Amniotic epithelial cell (primary cell): ENCODE measurements at regions not wholly inside any gene's neighbourhood (a gene's known extent, or its start where the extent isn't known, plus 50 kb on each side); places are given as distances from the start of the nearest gene placed in this dataset.
A peak's percentile ranks its signal among the peaks of the same experiment; 100 is the strongest.
"Not testable (repeated sequence)": the region's sequence is repeated elsewhere in the genome, so short reads cannot be mapped to it uniquely, and the experiment has no call there.

Source experiments
- DNase-seq: peaks from one replicate; pipeline ENCODE4 v3.0.0-alpha.2; 2010; ENCODE audit warnings: low read depth

GRCh38 chr3:124364317-124365020, 365.8 kb upstream of the UMPS start:
- peak; percentile 45 for DNase-seq

GRCh38 chr3:124366655-124367054, 363.6 kb upstream of the UMPS start:
- not testable (repeated sequence) for DNase-seq

DNA sequence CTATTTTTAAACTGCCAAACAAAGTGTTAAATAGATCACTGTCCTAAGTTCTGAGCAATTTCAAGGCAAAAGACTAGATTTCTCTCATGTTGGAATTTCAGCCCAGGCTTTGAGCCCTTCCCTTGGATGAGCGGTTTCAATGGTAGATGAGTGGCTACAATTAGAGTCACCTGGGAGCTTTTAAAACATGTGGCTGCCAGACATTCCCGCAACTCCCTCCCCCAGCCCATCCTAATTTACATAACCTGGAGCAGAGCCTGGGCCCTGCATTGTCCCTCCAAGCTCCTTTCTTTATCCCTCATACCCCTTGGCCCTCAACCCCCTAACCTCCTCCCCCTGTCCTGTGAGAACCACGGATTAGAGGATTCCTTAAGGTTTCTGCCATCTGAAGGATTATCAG, 357.5 kb upstream of the UMPS start:
- DNase-seq = no peak

DNA sequence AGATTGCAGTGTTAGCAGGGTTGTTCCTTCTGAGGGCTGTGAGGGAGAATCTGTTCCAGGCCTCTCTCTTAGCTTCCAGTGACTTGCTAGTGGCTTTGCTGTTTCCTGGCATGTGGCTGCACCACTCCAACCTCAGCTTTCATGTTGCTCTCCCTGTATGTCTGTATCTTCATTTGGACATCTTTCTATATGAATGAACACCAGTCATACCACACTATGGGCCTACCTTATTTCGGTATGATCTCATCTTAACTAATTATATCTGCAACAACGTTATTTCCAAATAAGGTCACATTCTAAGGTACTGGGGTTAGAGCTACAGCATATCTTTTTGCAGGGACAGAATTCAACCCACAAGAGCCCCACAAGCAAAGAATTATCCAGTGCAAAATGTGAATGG, 356.7 kb upstream of the UMPS start:
- DNase-seq = no peak

- no peak for DNase-seq
Observed at GRCh38 chr3:124374583-124374982, 355.7 kb upstream of the UMPS start.

DNA sequence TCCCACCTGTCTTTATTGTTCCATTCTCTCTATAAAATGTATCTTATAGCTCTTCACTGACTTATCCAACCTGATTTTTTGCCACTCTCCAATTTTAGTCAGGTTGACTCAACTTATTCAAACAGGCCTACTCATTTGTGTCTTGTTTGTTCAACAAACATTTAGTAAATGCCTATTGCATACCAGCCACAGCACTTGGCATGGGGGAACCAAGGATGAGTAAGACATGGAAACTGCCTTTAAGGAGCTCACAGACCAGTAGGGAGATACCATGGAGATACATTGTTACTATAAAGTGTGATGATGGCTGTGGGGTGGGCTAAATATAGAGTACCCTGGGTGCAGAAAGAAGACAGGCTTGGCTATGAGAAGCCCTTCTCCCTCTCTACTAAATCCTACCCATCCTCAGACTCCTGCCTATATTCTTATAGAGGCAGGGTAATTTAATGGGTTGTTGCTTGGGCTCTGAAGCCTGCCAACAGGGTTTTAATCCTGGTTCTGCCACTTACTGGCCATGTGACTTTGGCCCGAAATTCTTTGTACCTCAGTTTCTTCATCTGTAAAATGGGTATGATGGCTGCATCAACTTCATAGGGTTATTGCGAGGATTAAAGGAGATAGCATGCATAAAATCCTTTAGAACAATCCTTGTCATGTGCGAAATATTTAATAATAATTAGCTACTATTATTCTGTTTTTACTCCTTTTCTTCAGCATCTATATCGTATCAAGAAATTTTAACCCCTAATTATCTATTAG, 348.5 kb upstream of the UMPS start:
- DNase-seq = no peak

DNA sequence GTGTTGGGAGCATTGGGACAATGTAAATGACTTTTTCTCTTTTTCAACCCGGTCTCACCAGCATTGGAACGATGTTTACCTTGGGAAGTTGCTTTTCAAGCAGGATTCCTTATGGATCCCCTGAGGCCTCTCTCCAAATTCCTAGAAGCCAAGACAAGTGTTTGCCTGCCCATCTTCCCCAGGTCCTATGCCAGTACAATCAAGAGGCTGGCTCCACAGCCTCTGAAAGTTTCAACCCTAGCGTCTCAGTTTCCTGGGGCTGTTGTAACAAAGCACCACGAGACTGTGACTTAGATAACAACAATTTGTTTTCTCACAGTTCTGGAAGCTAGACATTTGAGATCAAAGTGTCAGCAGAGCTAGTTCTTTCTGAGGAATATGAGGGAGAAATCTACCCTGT, 347.2 kb upstream of the UMPS start:
- no peak for DNase-seq

GRCh38 chr3:124383846-124384466, 346.3 kb upstream of the UMPS start:
- DNase-seq = no peak

DNA sequence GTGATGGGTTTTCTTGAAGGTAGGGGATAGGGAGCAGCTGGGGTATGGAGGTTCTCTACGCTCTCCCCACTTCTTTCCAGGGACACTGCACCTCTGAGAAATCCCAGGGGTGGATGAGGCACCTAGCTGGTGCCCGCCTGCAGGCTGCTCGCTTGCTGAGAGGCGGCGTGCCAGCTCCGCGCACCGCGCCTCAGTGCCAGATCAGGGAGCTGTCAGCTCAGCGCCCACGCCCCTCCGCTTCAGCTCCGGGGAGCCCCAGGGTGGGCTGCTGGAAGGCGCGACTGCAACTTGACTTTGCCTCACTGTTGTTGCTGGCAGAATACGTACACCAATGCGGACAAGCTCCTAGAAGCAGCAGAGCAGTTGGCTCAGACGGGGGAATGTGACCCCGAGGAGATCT, 345.7 kb upstream of the UMPS start:
- no peak for DNase-seq

GRCh38 chr3:124385996-124386395, 344.3 kb upstream of the UMPS start:
- peak; percentile 37 for DNase-seq

DNA sequence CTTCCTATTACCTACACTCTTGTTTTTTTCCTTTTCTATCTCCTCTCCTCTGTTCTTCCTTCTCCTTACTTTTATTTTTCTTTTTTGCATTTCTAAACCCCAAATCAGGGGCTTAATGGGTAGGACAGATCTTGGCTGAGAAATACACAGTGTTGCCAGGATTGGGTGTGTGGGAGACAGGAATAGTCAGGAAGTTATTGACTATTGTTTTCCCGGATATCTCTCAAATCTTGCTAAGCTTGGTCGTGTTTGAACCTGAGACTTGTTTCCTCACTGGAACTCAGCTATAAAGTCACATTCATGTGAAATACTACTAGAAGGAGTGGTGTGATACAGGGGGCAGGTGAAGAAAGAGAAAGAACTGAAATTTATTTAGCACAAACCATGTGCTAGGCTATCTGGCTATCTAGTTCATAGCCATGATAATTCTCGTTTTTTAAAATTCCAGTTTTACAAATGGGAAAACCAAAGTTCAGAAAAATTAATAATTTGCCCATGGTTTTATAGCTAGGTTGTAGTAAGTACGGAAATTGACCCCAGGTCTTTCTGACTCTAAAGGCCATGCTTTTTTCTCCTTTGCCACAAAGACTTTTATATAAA, 343.2 kb upstream of the UMPS start:
- DNase-seq = no peak

DNA sequence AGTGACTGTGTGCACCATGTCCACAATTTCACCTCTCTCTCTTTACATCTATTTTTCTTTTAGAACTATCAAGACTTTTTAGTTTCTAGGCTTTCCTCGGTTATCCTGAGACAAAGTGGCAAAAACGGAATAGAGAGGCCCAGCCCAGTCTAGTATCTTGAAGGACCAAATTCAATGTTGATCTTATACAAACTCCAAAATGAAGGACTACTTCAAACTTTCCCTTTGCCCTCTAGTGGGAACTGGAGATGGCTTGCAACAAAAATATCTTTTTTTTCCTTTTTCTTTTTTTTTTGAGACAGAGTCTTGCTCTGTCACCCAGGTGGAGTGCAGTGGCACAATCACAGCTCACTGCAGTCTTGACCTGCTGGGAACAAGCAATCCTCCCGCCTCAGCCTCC, 338.5 kb upstream of the UMPS start:
- no peak for DNase-seq

- no peak for DNase-seq
Observed at GRCh38 chr3:124393340-124393739, 336.9 kb upstream of the UMPS start.

GRCh38 chr3:124395162-124395561, 335.1 kb upstream of the UMPS start:
- DNase-seq = peak; percentile 53

DNA sequence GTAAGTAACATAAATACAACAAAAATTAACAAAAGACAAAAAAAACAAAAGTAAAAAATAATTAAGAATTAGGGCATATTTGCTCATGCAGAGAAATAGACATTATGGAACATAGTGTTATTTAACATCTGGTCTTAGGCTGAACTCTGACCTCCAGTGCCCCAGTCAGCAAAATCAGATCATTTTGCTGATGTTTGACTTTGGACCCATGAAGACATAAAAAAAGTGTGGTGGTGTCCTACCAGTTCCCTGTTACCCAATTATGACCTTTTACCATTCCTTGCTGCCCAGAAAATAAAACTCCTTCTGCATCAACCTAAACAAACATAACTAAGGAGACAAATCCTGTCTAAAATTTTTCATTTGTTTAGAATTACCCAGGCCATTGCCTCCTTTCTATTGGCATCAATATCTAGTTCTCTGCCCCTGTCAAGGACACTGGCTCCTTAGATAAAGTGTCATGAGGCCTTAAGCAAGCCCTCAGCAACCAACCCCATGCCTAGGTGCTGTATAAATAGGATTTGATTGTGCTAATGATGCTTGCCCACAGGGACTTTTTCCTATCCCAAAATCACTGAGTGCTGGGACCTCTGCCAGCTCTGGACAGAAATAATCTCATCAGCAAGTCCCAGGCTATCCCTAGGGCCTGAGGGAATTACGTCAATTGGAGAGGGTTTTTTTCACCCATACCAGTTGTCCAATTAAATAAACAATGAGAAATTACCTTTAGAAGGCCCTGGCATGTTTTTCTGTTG, 334.5 kb upstream of the UMPS start:
- no peak for DNase-seq

DNA sequence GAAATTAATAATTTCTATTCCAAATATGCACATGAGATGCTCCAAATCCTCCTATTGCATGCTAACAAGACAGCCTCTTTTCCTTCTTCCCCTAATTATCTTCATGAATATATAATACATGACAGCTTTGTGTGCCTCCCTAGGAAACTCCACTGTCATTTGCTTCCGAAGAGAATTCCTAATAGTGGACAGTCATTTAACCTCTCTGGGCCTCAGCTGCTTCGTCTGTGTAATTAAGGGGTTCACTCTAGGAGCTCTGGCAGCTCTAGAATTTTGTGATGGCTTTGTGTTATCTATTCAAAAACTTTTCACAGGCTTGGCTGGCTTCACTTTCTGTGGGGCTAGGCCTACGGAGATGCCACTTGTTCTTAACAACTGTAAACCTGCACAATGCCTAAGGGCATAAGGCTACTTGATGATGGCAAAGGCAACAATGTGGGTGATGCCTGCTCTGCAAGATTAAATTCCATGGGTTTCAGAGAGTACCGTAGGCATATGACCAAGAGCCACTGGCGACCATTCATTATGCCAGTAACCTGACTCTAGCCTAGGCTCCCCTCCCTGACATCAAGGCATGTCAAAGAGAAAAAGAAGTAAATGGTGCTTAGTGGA, 333.8 kb upstream of the UMPS start:
- no peak for DNase-seq

DNA sequence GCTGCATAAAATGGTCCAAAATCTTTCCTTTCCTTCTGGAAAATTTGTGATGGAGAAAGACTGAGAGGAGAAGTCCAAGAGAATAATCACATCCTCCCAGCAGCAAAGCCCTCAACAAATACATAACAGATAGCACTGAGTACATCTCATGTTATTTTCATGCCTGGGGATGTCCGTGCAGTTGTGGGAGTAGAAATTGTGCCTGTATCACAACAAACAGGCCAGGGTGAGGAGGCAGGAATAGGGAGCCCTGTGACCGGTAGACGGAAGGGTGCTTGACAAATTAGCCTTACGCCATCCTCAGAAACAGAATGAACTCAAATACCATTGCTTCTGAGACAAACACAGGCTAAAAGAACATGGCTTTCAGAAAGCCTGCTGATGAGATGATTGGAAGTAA, 333.2 kb upstream of the UMPS start:
- peak; percentile 46 for DNase-seq

GRCh38 chr3:124398594-124398993, 331.7 kb upstream of the UMPS start:
- no peak for DNase-seq

DNA sequence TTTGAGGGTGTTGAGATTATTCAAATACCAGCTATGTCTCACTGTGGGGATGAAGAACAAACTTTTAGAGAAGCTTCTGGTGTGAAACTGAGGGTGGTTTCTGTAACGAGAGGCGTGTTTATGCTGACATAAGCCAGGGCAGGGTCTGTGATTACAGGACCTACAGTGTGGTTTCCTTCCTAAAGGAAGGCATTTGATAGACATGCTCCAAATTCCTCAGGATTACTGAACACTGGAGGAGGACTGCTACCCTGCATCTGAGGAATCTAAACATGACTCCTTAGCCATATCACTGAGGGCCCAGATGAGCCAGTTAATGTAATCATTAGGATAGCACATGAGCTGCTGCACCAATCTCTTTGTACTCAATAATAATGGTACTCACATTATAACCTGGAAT, 328.4 kb upstream of the UMPS start:
- DNase-seq = peak; percentile 96

- no peak for DNase-seq
Observed at GRCh38 chr3:124402791-124403190, 327.5 kb upstream of the UMPS start.

DNA sequence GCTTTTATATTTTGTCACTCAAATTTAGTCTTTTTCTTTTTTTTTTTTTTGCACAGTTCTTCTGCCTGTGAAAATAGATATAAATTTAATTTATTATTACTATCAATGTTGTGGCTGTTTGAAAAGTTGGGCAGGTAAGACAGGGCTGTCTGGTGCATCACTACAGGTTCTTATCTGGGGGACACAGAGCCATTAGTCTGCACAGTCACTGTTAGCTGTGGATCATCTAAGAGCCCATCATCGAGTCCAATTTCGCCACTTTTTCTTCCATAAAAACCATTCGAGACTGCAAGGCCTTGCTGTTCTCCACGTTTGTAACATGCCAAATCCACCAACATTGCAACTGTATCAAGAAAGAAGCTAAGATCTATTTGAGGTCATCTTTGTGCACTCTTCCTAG, 325.6 kb upstream of the UMPS start:
- DNase-seq = no peak

- DNase-seq = no peak
Observed at GRCh38 chr3:124407260-124407659, 323.0 kb upstream of the UMPS start.
